NCI-H82 treated with DMSO at 0.1 percent for 48 hours (cell line): ENCODE measurements at regions not wholly inside any gene's neighbourhood (a gene's known extent, or its start where the extent isn't known, plus 50 kb on each side); places are given as distances from the start of the nearest gene placed in this dataset.

Source experiments
- DNase-seq: peaks from one replicate; lab custom pipeline; 2025; ENCODE audit not compliant: unreplicated experiment; lab: John Stamatoyannopoulos, UW

GRCh38 chr1:199753513-199753912 lies 274.0 kb upstream of the NR5A2 start:
- no peak for DNase-seq

- DNase-seq, result no peak
These were observed 271.4 kb upstream of the NR5A2 start for GRCh38 chr1:199756066-199756465.

GRCh38 chr1:199758626-199759255 lies 268.8 kb upstream of the NR5A2 start:
- DNase-seq, result no peak

- no peak for DNase-seq
These were observed 268.2 kb upstream of the NR5A2 start for GRCh38 chr1:199759268-199759730.

- DNase-seq, result no peak
These were observed 264.9 kb upstream of the NR5A2 start for GRCh38 chr1:199762572-199762971.

- DNase-seq, result no peak
These were observed 261.2 kb upstream of the NR5A2 start for GRCh38 chr1:199766218-199766792.

- DNase-seq, result no peak
These were observed 259.8 kb upstream of the NR5A2 start for GRCh38 chr1:199767700-199768099.

GRCh38 chr1:199774433-199775089 lies 252.9 kb upstream of the NR5A2 start:
- DNase-seq, result no peak

GRCh38 chr1:199776768-199777497 lies 250.6 kb upstream of the NR5A2 start:
- no peak for DNase-seq

- no peak for DNase-seq
These were observed 249.1 kb upstream of the NR5A2 start for GRCh38 chr1:199778324-199778955.

- DNase-seq, result no peak
These were observed 247.4 kb upstream of the NR5A2 start for GRCh38 chr1:199780091-199780490.

- DNase-seq, result no peak
These were observed 246.4 kb upstream of the NR5A2 start for GRCh38 chr1:199780948-199781670.

- no peak for DNase-seq
These were observed 243.2 kb upstream of the NR5A2 start for GRCh38 chr1:199784138-199784895.

GRCh38 chr1:199786695-199787094 lies 240.8 kb upstream of the NR5A2 start:
- DNase-seq, result no peak

- no peak for DNase-seq
These were observed 238.4 kb upstream of the NR5A2 start for GRCh38 chr1:199789141-199789540.

GRCh38 chr1:199791495-199791894 lies 236.0 kb upstream of the NR5A2 start:
- no peak for DNase-seq

- no peak for DNase-seq
These were observed 234.6 kb upstream of the NR5A2 start for GRCh38 chr1:199792874-199793273.

- no peak for DNase-seq
These were observed 233.2 kb upstream of the NR5A2 start for GRCh38 chr1:199794105-199794863.

GRCh38 chr1:199799116-199799515 lies 228.4 kb upstream of the NR5A2 start:
- no peak for DNase-seq
